OCI-LY3 (cell line): ENCODE measurements at regions not wholly inside any gene's neighbourhood (a gene's known extent, or its start where the extent isn't known, plus 50 kb on each side); places are given as distances from the start of the nearest gene placed in this dataset.

ENCODE experiments used
- CTCF ChIP-seq: fragments of 200-600, 300-600 bp; sonication (generic); IDR thresholded peaks from 2 replicates; pipeline ENCODE4 v1.5.1; 2014; ENCODE audit warnings: antibody characterized with exemption, low read length, low read depth
- EZH2phosphoT487 ChIP-seq: fragments of 200-600 bp; shearing (Covaris generic); IDR thresholded peaks from 2 replicates; pipeline ENCODE4 v1.6.1; 2018; ENCODE audit warnings: antibody characterized with exemption, mixed run types, low read depth

GRCh38 chr5:125220284-125220683, 473.8 kb upstream of the ZNF608 start:
- no peak for TF ChIP-seq CTCF
- TF ChIP-seq EZH2phosphoT487, result no peak
